NCI-H2196 treated with DMSO at 0.1 percent for 48 hours (cell line): ENCODE measurements at regions not wholly inside any gene's neighbourhood (a gene's known extent, or its start where the extent isn't known, plus 50 kb on each side); places are given as distances from the start of the nearest gene placed in this dataset.
"Not testable (repeated sequence)": the region's sequence is repeated elsewhere in the genome, so short reads cannot be mapped to it uniquely, and the experiment has no call there.

ENCODE experiments used
- DNase-seq: peaks from one replicate; lab custom pipeline; 2025; ENCODE audit not compliant: unreplicated experiment; lab: John Stamatoyannopoulos, UW

GRCh38 chr5:104128348-104128747, 565.8 kb upstream of the NUDT12 start:
- DNase-seq, result no peak

GRCh38 chr5:104126980-104127379, 564.4 kb upstream of the NUDT12 start:
- DNase-seq, result no peak

- DNase-seq, result no peak
Measured at GRCh38 chr5:104119529-104119928, 556.9 kb upstream of the NUDT12 start.

GRCh38 chr5:104111632-104112031, 549.0 kb upstream of the NUDT12 start:
- no peak for DNase-seq

- no peak for DNase-seq
Measured at GRCh38 chr5:104096451-104096850, 533.9 kb upstream of the NUDT12 start.

GRCh38 chr5:104095527-104095926, 532.9 kb upstream of the NUDT12 start:
- no peak for DNase-seq

GRCh38 chr5:104088876-104089778, 526.5 kb upstream of the NUDT12 start:
- DNase-seq, result no peak

- DNase-seq, result no peak
Measured at GRCh38 chr5:104084896-104085295, 522.3 kb upstream of the NUDT12 start.

- DNase-seq, result no peak
Measured at GRCh38 chr5:104082754-104083153, 520.2 kb upstream of the NUDT12 start.

GRCh38 chr5:104081232-104081631, 518.6 kb upstream of the NUDT12 start:
- DNase-seq, result no peak

- DNase-seq, result no peak
Measured at GRCh38 chr5:104080646-104081175, 518.1 kb upstream of the NUDT12 start.

GRCh38 chr5:104079861-104080645, 517.5 kb upstream of the NUDT12 start:
- not testable (repeated sequence) for DNase-seq

GRCh38 chr5:104071887-104072286, 509.3 kb upstream of the NUDT12 start:
- no peak for DNase-seq

- no peak for DNase-seq
Measured at GRCh38 chr5:104062621-104063377, 500.2 kb upstream of the NUDT12 start.

- DNase-seq, result no peak
Measured at GRCh38 chr5:104061707-104062106, 499.1 kb upstream of the NUDT12 start.

- DNase-seq, result no peak
Measured at GRCh38 chr5:104053353-104053649, 490.7 kb upstream of the NUDT12 start.

GRCh38 chr5:104052558-104053352, 490.2 kb upstream of the NUDT12 start:
- no peak for DNase-seq

GRCh38 chr5:104050436-104050835, 487.8 kb upstream of the NUDT12 start:
- DNase-seq, result no peak

GRCh38 chr5:104049752-104050151, 487.2 kb upstream of the NUDT12 start:
- no peak for DNase-seq

- DNase-seq, result no peak
Measured at GRCh38 chr5:104048231-104048630, 485.6 kb upstream of the NUDT12 start.
